B cell (primary cell): ENCODE measurements at regions not wholly inside any gene's neighbourhood (a gene's known extent, or its start where the extent isn't known, plus 50 kb on each side); places are given as distances from the start of the nearest gene placed in this dataset.

ENCODE experiments used
- CTCF ChIP-seq: fragments of 200-600 bp; IDR thresholded peaks from one replicate; pipeline ENCODE4 v1.8.0; 2022; ENCODE audit warnings: antibody characterized with exemption, mild to moderate bottlenecking
- EZH2 ChIP-seq: IDR thresholded peaks from 2 replicates; pipeline ENCODE4 v1.6.1; 2012; ENCODE audit warnings: borderline replicate concordance, low read depth, mild to moderate bottlenecking, moderate library complexity, low read length; ENCODE audit not compliant: insufficient read depth, poor library complexity, severe bottlenecking

GRCh38 chr1:88224906-88225305 lies 459.2 kb upstream of the PKN2 start:
- no peak for TF ChIP-seq CTCF
- TF ChIP-seq EZH2: no peak
